Stimulated activated naive CD8-positive, alpha-beta T cell treated with anti-CD3 and anti-CD28 coated beads, Interleukin-15, Interleukin-2, amounts not matched to agents 100 ng/mL and 50 ng/mL, for 24 hours (primary cell): ENCODE measurements at regions not wholly inside any gene's neighbourhood (a gene's known extent, or its start where the extent isn't known, plus 50 kb on each side); places are given as distances from the start of the nearest gene placed in this dataset.

Experiments
- H3K27ac Mint-ChIP-seq: one replicate; pipeline ENCODE4 v1.8.0; 2021; ENCODE audit warnings: mild to moderate bottlenecking, mixed read lengths
- H3K27me3 Mint-ChIP-seq: one replicate; pipeline ENCODE4 v1.8.0; 2021; ENCODE audit warnings: mixed read lengths
- H3K36me3 Mint-ChIP-seq: one replicate; pipeline ENCODE4 v1.8.0; 2021; ENCODE audit warnings: low read depth, mixed read lengths
- H3K4me1 Mint-ChIP-seq: one replicate; pipeline ENCODE4 v1.8.0; 2021; ENCODE audit warnings: low read depth, mixed read lengths
- H3K4me3 Mint-ChIP-seq: one replicate; pipeline ENCODE4 v1.8.0; 2021; ENCODE audit warnings: mild to moderate bottlenecking, mixed read lengths
- H3K9me3 Mint-ChIP-seq: one replicate; pipeline ENCODE4 v1.8.0; 2021; ENCODE audit warnings: mixed read lengths

GRCh38 chr12:85720308-85721033 is 115.7 kb downstream of the RASSF9 start:
- Mint-ChIP-seq H3K36me3 (no peaks in the 10 kb centered on the region), H3K4me1 (no peaks in the 10 kb centered on the region), H3K4me3 (no peak overlapping the region), H3K27me3 (no peaks in the 10 kb centered on the region), H3K9me3 (peaks cover 4% of the 10 kb centered on the region), H3K27ac (no peak overlapping the region)

GRCh38 chr12:85725991-85726390 is 110.2 kb downstream of the RASSF9 start:
- Mint-ChIP-seq H3K27ac (no peak overlapping the region), H3K36me3 (no peaks in the 10 kb centered on the region), H3K4me1 (no peaks in the 10 kb centered on the region), H3K4me3 (no peak overlapping the region), H3K27me3 (no peaks in the 10 kb centered on the region), H3K9me3 (peaks cover 4% of the 10 kb centered on the region)

- Mint-ChIP-seq H3K27ac (no peak overlapping the region), H3K4me3 (no peak overlapping the region), H3K9me3 (peaks cover 4% of the 10 kb centered on the region)
Observed at GRCh38 chr12:85733221-85733840, 102.9 kb downstream of the RASSF9 start.

GRCh38 chr12:85733984-85734383 is 102.2 kb downstream of the RASSF9 start:
- Mint-ChIP-seq H3K4me3 (no peak overlapping the region), H3K36me3 (no peaks in the 10 kb centered on the region), H3K4me1 (no peaks in the 10 kb centered on the region), H3K27ac (no peak overlapping the region), H3K9me3 (no peaks in the 10 kb centered on the region), H3K27me3 (no peaks in the 10 kb centered on the region)

More at GRCh38 chr12:85733221-85733840, 102.9 kb downstream of the RASSF9 start:
- Mint-ChIP-seq H3K36me3 (no peaks in the 10 kb centered on the region), H3K4me1 (no peaks in the 10 kb centered on the region), H3K27me3 (no peaks in the 10 kb centered on the region)

- H3K27me3 Mint-ChIP-seq = no peaks in the 10 kb centered on the region
- no peaks in the 10 kb centered on the region for H3K4me1 Mint-ChIP-seq
- H3K27ac Mint-ChIP-seq = no peak overlapping the region
- H3K36me3 Mint-ChIP-seq = no peaks in the 10 kb centered on the region
- H3K9me3 Mint-ChIP-seq = no peaks in the 10 kb centered on the region
- no peak overlapping the region for H3K4me3 Mint-ChIP-seq
Observed at GRCh38 chr12:85740186-85740585, 96.0 kb downstream of the RASSF9 start.

GRCh38 chr12:85741046-85741445 is 95.2 kb downstream of the RASSF9 start:
- H3K27me3 Mint-ChIP-seq = no peaks in the 10 kb centered on the region
- H3K4me1 Mint-ChIP-seq = no peaks in the 10 kb centered on the region
- H3K27ac Mint-ChIP-seq = no peak overlapping the region
- H3K9me3 Mint-ChIP-seq = no peaks in the 10 kb centered on the region
- no peak overlapping the region for H3K4me3 Mint-ChIP-seq
- no peaks in the 10 kb centered on the region for H3K36me3 Mint-ChIP-seq

- Mint-ChIP-seq H3K9me3 (no peaks in the 10 kb centered on the region), H3K27me3 (no peaks in the 10 kb centered on the region), H3K4me1 (no peaks in the 10 kb centered on the region), H3K36me3 (no peaks in the 10 kb centered on the region), H3K27ac (no peak overlapping the region), H3K4me3 (no peak overlapping the region)
Observed at GRCh38 chr12:85747941-85748495, 88.2 kb downstream of the RASSF9 start.
